HG03378 (cell line): ENCODE measurements at regions not wholly inside any gene's neighbourhood (a gene's known extent, or its start where the extent isn't known, plus 50 kb on each side); places are given as distances from the start of the nearest gene placed in this dataset.
"Not testable (repeated sequence)": the region's sequence is repeated elsewhere in the genome, so short reads cannot be mapped to it uniquely, and the experiment has no call there.

Source experiments
- ATAC-seq: cut with Tn5 transposase; IDR thresholded peaks from one replicate; pipeline ENCODE4 v1.9.1; 2021; ENCODE audit warnings: mild to moderate bottlenecking, moderate library complexity; ENCODE audit not compliant: unreplicated experiment

- no peak for ATAC-seq
Measured at GRCh38 chr2:13158466-13158865, 441.7 kb downstream of the TRIB2 start.

GRCh38 chr2:13180729-13181128, 464.0 kb downstream of the TRIB2 start:
- no peak for ATAC-seq

GRCh38 chr2:13193075-13193474, 476.3 kb downstream of the TRIB2 start:
- peak; percentile 70 for ATAC-seq

GRCh38 chr2:13193900-13194299, 477.2 kb downstream of the TRIB2 start:
- peak; percentile 72 for ATAC-seq

- ATAC-seq = no peak
Measured at GRCh38 chr2:13195270-13195669, 478.5 kb downstream of the TRIB2 start.

GRCh38 chr2:13197248-13197647, 480.5 kb downstream of the TRIB2 start:
- ATAC-seq = no peak

- no peak for ATAC-seq
Measured at GRCh38 chr2:13201924-13202323, 485.2 kb downstream of the TRIB2 start.

- no peak for ATAC-seq
Measured at GRCh38 chr2:13212115-13212514, 495.4 kb downstream of the TRIB2 start.

- no peak for ATAC-seq
Measured at GRCh38 chr2:13218205-13218604, 501.5 kb downstream of the TRIB2 start.

- ATAC-seq = no peak
Measured at GRCh38 chr2:13227578-13227977, 510.8 kb downstream of the TRIB2 start.

- no peak for ATAC-seq
Measured at GRCh38 chr2:13230221-13230620, 513.5 kb downstream of the TRIB2 start.

- peak; percentile 35 for ATAC-seq
Measured at GRCh38 chr2:13240061-13240460, 523.3 kb downstream of the TRIB2 start.

GRCh38 chr2:13240789-13241487, 524.2 kb downstream of the TRIB2 start:
- ATAC-seq = peak; percentile 68

- ATAC-seq = no peak
Measured at GRCh38 chr2:13252615-13253014, 535.9 kb downstream of the TRIB2 start.

- ATAC-seq = no peak
Measured at GRCh38 chr2:13255485-13255884, 538.7 kb downstream of the TRIB2 start.

- ATAC-seq = no peak
Measured at GRCh38 chr2:13260402-13260801, 543.7 kb downstream of the TRIB2 start.

GRCh38 chr2:13266166-13266565, 549.4 kb downstream of the TRIB2 start:
- no peak for ATAC-seq

- ATAC-seq = no peak
Measured at GRCh38 chr2:13284688-13285087, 568.0 kb downstream of the TRIB2 start.

GRCh38 chr2:13289310-13289709, 572.6 kb downstream of the TRIB2 start:
- ATAC-seq = no peak

- not testable (repeated sequence) for ATAC-seq
Measured at GRCh38 chr2:13308478-13308805, 591.7 kb downstream of the TRIB2 start.

GRCh38 chr2:13308989-13309388, 592.3 kb downstream of the TRIB2 start:
- no peak for ATAC-seq

- ATAC-seq = no peak
Measured at GRCh38 chr2:13332060-13332459, 615.3 kb downstream of the TRIB2 start.

GRCh38 chr2:13334071-13334470, 617.3 kb downstream of the TRIB2 start:
- ATAC-seq = not testable (repeated sequence)
